ENCODE measurements at regions not wholly inside any gene's neighbourhood (a gene's known extent, or its start where the extent isn't known, plus 50 kb on each side); places are given as distances from the start of the nearest gene placed in this dataset.

- TF ChIP-seq ZBTB33 (CRISPR knock-in tag; IDR thresholded peaks at IDR 0.05) (no peak), MAFF (IDR thresholded peaks at IDR 0.05; ENCODE audit: low read length) (no peak)
Measured at GRCh38 chr9:18235181-18235908, 238.6 kb upstream of the ADAMTSL1 start (continued).

GRCh38 chr9:18236336-18236735 is 237.6 kb upstream of the ADAMTSL1 start:
- DNase-seq (ENCODE audit: extremely low read depth in 1 of 4, low spot score in 3 of 4): no peak
- H3K27ac ChIP-seq (ENCODE audit: extremely low read depth, low read depth, low read length): no peak overlapping the region
- no peaks in the 10 kb centered on the region for H3K9me1 ChIP-seq (ENCODE audit: control insufficient read depth, insufficient read depth, low read length)
- no peak overlapping the region for H3K9ac ChIP-seq (ENCODE audit: insufficient read depth in 1 of 2, low read depth in 2 of 2, low read length in 2 of 2)
- ChIA-PET POLR2A (no interaction called here), CTCF (ENCODE audit: low intra/inter-chr PET ratio) (no interaction called here)
- ATAC-seq: no peak
- H3K4me1 ChIP-seq (replicated peaks in 1 of 2; ENCODE audit: control insufficient read depth in 2 of 2, insufficient read depth in 2 of 2, low read length in 2 of 2): no peaks in the 10 kb centered on the region
- H4K20me1 ChIP-seq (replicated peaks; ENCODE audit: control insufficient read depth, insufficient read depth, low read length): no peaks in the 10 kb centered on the region
- H3K4me3 ChIP-seq: no peak overlapping the region
- WGBS (ENCODE audit: insufficient coverage, low coverage, missing lambda C conversion rate): 7% methylated on average over 3 of the region's 3 CpGs
- BruUV-seq (replicated peaks): no TSS peak
- H3K79me2 ChIP-seq (ENCODE audit: control insufficient read depth, insufficient read depth, low read length): no peaks in the 10 kb centered on the region
- no peak for TF ChIP-seq ZEB2 (IDR thresholded peaks at IDR 0.05)
- TF ChIP-seq PTBP1 (IDR thresholded peaks at IDR 0.05; ENCODE audit: low read depth, low read length): no peak
- TF ChIP-seq U2AF1 (optimal IDR thresholded peaks at IDR 0.05; ENCODE audit: low read depth, low read length): no peak
- TF ChIP-seq ARID2 (IDR thresholded peaks at IDR 0.05): no peak
- no peak for TF ChIP-seq ERF (CRISPR knock-in tag; IDR thresholded peaks at IDR 0.05)
- no peak for TF ChIP-seq ZNF232 (CRISPR knock-in tag; IDR thresholded peaks at IDR 0.05)
- TF ChIP-seq NFIX (CRISPR knock-in tag; IDR thresholded peaks at IDR 0.05; ENCODE audit: low read depth): no peak
- TF ChIP-seq SETDB1 (IDR thresholded peaks at IDR 0.05; ENCODE audit: low read length): no peak
- no peak for TF ChIP-seq MEF2A (IDR thresholded peaks at IDR 0.05; ENCODE audit: control insufficient read depth, low read depth, low read length)
- TF ChIP-seq FOXP4 (CRISPR knock-in tag; IDR thresholded peaks at IDR 0.05; ENCODE audit: borderline replicate concordance): no peak
- TF ChIP-seq KHSRP (IDR thresholded peaks at IDR 0.05): no peak
- no peak for TF ChIP-seq MITF (IDR thresholded peaks at IDR 0.05)
- FAIRE-seq: no peak
- H3K4me2 ChIP-seq (ENCODE audit: insufficient read depth, low read length): no peak overlapping the region
- H3K36me3 ChIP-seq (ENCODE audit: control insufficient read depth, insufficient read depth, low read length): no peaks in the 10 kb centered on the region
- in situ Hi-C loops (cut with MboI) (no loop called here), intact Hi-C loops (cut with micrococcal nuclease) (no loop called here)
- no peaks in the 10 kb centered on the region for H3K27me3 ChIP-seq (ENCODE audit: control insufficient read depth in 2 of 2, insufficient read depth in 2 of 2, low read length in 2 of 2)
- no peak overlapping the region for H2AFZ ChIP-seq (ENCODE audit: low read depth, low read length)
- no peaks in the 10 kb centered on the region for H3K9me3 ChIP-seq (replicated peaks; ENCODE audit: control insufficient read depth, insufficient read depth, low read depth, low read length)

Measured in K562 (cell line).